ENCODE measurements at regions not wholly inside any gene's neighbourhood (a gene's known extent, or its start where the extent isn't known, plus 50 kb on each side); places are given as distances from the start of the nearest gene placed in this dataset.

- H3K4me1 Mint-ChIP-seq = no peaks in the 10 kb centered on the region
These were observed 994.0 kb upstream of the SEMA6D start for GRCh38 chr15:46723308-46723707.

DNA sequence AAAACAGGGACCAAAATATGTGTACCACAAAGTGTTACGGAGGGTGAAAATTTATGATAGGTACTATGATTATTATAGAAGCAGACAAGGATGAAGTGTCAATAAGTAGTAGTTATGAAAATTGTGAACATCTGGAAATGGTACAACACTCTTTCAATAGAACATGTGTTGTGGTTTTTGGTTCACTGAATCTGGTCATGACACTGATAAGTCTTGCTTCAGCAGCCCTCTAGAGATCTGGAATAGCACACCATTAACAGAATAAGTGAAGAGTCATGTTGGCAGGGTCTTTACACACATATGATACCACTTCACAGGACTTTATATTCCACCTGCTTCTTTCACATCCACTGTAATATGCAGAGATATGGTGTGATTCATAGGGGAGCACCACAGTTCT, 985.2 kb upstream of the SEMA6D start:
- no peaks in the 10 kb centered on the region for H3K27me3 Mint-ChIP-seq
- ChIA-PET POLR2A (ENCODE audit: partially characterized antibody) (no interaction called here), CTCF (ENCODE audit: partially characterized antibody) (no interaction called here)
- no peaks in the 10 kb centered on the region for H3K36me3 ChIP-seq (ENCODE audit: insufficient read depth, low read length)
- H3K36me3 Mint-ChIP-seq = no peaks in the 10 kb centered on the region
- H3K27ac Mint-ChIP-seq = no peak overlapping the region
- DNase-seq = no peak
- no peaks in the 10 kb centered on the region for H3K9me3 ChIP-seq (ENCODE audit: control insufficient read depth in 1 of 2, low read length in 2 of 2)
- no peak overlapping the region for H3K4me3 ChIP-seq (ENCODE audit: low read length in 2 of 2)
- no peaks in the 10 kb centered on the region for H3K27me3 ChIP-seq (ENCODE audit: insufficient read depth, low read length)
- intact Hi-C loops (cut with micrococcal nuclease) = no loop called here
- no peaks in the 10 kb centered on the region for H3K4me1 ChIP-seq (ENCODE audit: insufficient read depth, low read length)
- no peak overlapping the region for H3K4me3 Mint-ChIP-seq
- H3K9me3 Mint-ChIP-seq = peaks cover 5 to 39% (median 20%) of the 10 kb centered on the region in 8 donors
- no peak overlapping the region for H3K27ac ChIP-seq (ENCODE audit: low read depth, low read length)
- H3K4me1 Mint-ChIP-seq = no peaks in the 10 kb centered on the region

More at GRCh38 chr15:46723308-46723707, 994.0 kb upstream of the SEMA6D start:
- no peak overlapping the region for H3K4me3 ChIP-seq (ENCODE audit: low read length in 2 of 2)
- no peaks in the 10 kb centered on the region for H3K9me3 ChIP-seq (ENCODE audit: control insufficient read depth in 1 of 2, low read length in 2 of 2)
- no peaks in the 10 kb centered on the region for H3K4me1 ChIP-seq (ENCODE audit: insufficient read depth, low read length)
- Mint-ChIP-seq H3K27me3 (no peaks in the 10 kb centered on the region), H3K36me3 (no peaks in the 10 kb centered on the region), H3K27ac (no peak overlapping the region), H3K4me3 (no peak overlapping the region), H3K9me3 (peaks cover 3 to 40% (median 21%) of the 10 kb centered on the region in 8 donors)
- intact Hi-C loops (cut with micrococcal nuclease) = no loop called here
- H3K27ac ChIP-seq (ENCODE audit: low read depth, low read length) = no peak overlapping the region
- no peak for DNase-seq
- ChIA-PET CTCF (ENCODE audit: partially characterized antibody) (no interaction called here), POLR2A (ENCODE audit: partially characterized antibody) (no interaction called here)
- H3K36me3 ChIP-seq (ENCODE audit: insufficient read depth, low read length) = no peaks in the 10 kb centered on the region
- H3K27me3 ChIP-seq (ENCODE audit: insufficient read depth, low read length) = no peaks in the 10 kb centered on the region

DNA sequence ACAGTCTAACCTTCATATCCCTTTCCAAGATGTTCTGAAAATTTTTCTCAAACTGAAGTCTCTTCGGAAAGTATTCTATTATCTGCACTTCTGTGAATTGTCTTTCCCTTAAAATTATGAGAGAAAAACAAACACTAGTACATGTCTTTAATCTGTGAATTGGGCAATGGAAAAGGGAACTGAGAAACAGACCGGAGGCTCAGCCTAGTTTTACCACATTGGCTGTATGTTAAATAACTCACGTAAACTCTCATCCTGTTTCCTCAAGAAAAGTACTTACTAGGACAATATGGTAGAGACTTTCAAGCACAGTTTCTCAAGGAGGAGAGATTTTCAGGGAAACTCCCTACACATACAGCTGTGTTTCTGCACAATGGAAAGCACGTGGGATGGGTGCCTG, 982.2 kb upstream of the SEMA6D start:
- POLR2A ChIA-PET (ENCODE audit: partially characterized antibody) = no interaction called here
- H3K36me3 ChIP-seq (ENCODE audit: insufficient read depth, low read length) = no peaks in the 10 kb centered on the region
- CTCF ChIA-PET (ENCODE audit: partially characterized antibody) = no interaction called here
- no peak overlapping the region for H3K27ac Mint-ChIP-seq
- no peak for DNase-seq
- intact Hi-C loops (cut with micrococcal nuclease) = no loop called here
- H3K27me3 ChIP-seq (ENCODE audit: insufficient read depth, low read length) = no peaks in the 10 kb centered on the region
- H3K27me3 Mint-ChIP-seq = no peaks in the 10 kb centered on the region
- peaks cover 0 to 23% (median 6%) of the 10 kb centered on the region in 8 donors for H3K9me3 Mint-ChIP-seq
- no peaks in the 10 kb centered on the region for H3K4me1 ChIP-seq (ENCODE audit: insufficient read depth, low read length)
- H3K27ac ChIP-seq (ENCODE audit: low read depth, low read length) = no peak overlapping the region
- H3K9me3 ChIP-seq (ENCODE audit: control insufficient read depth in 1 of 2, low read length in 2 of 2) = no peaks in the 10 kb centered on the region
- no peak overlapping the region for H3K4me3 ChIP-seq (ENCODE audit: low read length in 2 of 2)
- no peak overlapping the region for H3K4me3 Mint-ChIP-seq
- no peaks in the 10 kb centered on the region for H3K36me3 Mint-ChIP-seq
- no peaks in the 10 kb centered on the region for H3K4me1 Mint-ChIP-seq

DNA sequence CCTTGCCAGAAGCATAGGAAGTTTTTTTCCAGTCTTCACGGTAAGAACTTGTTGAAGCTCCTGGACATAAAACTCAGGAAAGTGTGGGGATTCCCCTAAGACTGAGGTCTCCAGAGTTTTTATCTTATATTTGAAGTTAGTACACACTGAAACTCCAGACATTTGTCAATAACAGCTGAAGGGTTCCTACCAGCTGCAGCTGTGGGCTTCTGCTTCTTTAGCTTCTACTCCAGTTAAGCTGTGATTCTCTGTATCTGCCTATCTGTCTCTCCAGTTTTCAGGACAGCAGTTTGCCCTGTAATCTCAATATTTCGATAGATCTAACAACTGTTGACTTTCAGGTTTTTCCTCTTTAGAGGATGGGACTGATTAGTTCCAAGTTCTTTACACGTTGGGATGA, 966.0 kb upstream of the SEMA6D start:
- Histone ChIP-seq H3K27ac (ENCODE audit: low read depth, low read length) (no peak overlapping the region), H3K36me3 (ENCODE audit: insufficient read depth, low read length) (no peaks in the 10 kb centered on the region), H3K9me3 (ENCODE audit: control insufficient read depth in 1 of 2, low read length in 2 of 2) (peaks cover 0 to 5% of the 10 kb centered on the region in 2 donors), H3K4me3 (ENCODE audit: low read length in 2 of 2) (no peak overlapping the region), H3K4me1 (ENCODE audit: insufficient read depth, low read length) (no peaks in the 10 kb centered on the region), H3K27me3 (ENCODE audit: insufficient read depth, low read length) (no peaks in the 10 kb centered on the region)
- Mint-ChIP-seq H3K4me1 (no peaks in the 10 kb centered on the region), H3K9me3 (peaks cover 2 to 18% (median 10%) of the 10 kb centered on the region in 8 donors), H3K4me3 (no peak overlapping the region), H3K27me3 (no peaks in the 10 kb centered on the region), H3K27ac (no peak overlapping the region), H3K36me3 (no peaks in the 10 kb centered on the region)
- intact Hi-C loops (cut with micrococcal nuclease) = no loop called here
- ChIA-PET CTCF (ENCODE audit: partially characterized antibody) (no interaction called here), POLR2A (ENCODE audit: partially characterized antibody) (no interaction called here)
- no peak for DNase-seq

GRCh38 chr15:46753946-46754345, 963.4 kb upstream of the SEMA6D start:
- H3K4me1 ChIP-seq (ENCODE audit: insufficient read depth, low read length) = no peaks in the 10 kb centered on the region
- Mint-ChIP-seq H3K27me3 (no peaks in the 10 kb centered on the region), H3K27ac (no peak overlapping the region), H3K9me3 (peaks cover 4 to 29% (median 11%) of the 10 kb centered on the region in 8 donors), H3K4me1 (no peaks in the 10 kb centered on the region), H3K4me3 (no peak overlapping the region), H3K36me3 (no peaks in the 10 kb centered on the region)
- no peak overlapping the region for H3K4me3 ChIP-seq (ENCODE audit: low read length in 2 of 2)
- no peak overlapping the region for H3K27ac ChIP-seq (ENCODE audit: low read depth, low read length)
- H3K9me3 ChIP-seq (ENCODE audit: control insufficient read depth in 1 of 2, low read length in 2 of 2) = peaks cover 0 to 5% of the 10 kb centered on the region in 2 donors
- intact Hi-C loops (cut with micrococcal nuclease) = no loop called here
- ChIA-PET POLR2A (ENCODE audit: partially characterized antibody) (no interaction called here), CTCF (ENCODE audit: partially characterized antibody) (no interaction called here)
- no peak for DNase-seq
- no peaks in the 10 kb centered on the region for H3K36me3 ChIP-seq (ENCODE audit: insufficient read depth, low read length)
- H3K27me3 ChIP-seq (ENCODE audit: insufficient read depth, low read length) = no peaks in the 10 kb centered on the region

- POLR2A ChIA-PET (ENCODE audit: partially characterized antibody) = no interaction called here
- Histone ChIP-seq H3K27me3 (ENCODE audit: insufficient read depth, low read length) (no peaks in the 10 kb centered on the region), H3K4me1 (ENCODE audit: insufficient read depth, low read length) (no peaks in the 10 kb centered on the region), H3K27ac (ENCODE audit: low read depth, low read length) (no peak overlapping the region), H3K36me3 (ENCODE audit: insufficient read depth, low read length) (no peaks in the 10 kb centered on the region), H3K9me3 (ENCODE audit: control insufficient read depth in 1 of 2, low read length in 2 of 2) (peaks cover 0 to under 1% of the 10 kb centered on the region in 2 donors), H3K4me3 (ENCODE audit: low read length in 2 of 2) (no peak overlapping the region)
- no peak for DNase-seq
- Mint-ChIP-seq H3K27me3 (no peaks in the 10 kb centered on the region), H3K4me3 (no peak overlapping the region), H3K9me3 (peaks cover 0 to 22% (median 12%) of the 10 kb centered on the region in 8 donors), H3K27ac (no peak overlapping the region), H3K36me3 (no peaks in the 10 kb centered on the region), H3K4me1 (no peaks in the 10 kb centered on the region)
- intact Hi-C loops (cut with micrococcal nuclease) = no loop called here
- CTCF ChIA-PET (ENCODE audit: partially characterized antibody) = no interaction called here
These were observed 954.2 kb upstream of the SEMA6D start for GRCh38 chr15:46763091-46763490.

DNA sequence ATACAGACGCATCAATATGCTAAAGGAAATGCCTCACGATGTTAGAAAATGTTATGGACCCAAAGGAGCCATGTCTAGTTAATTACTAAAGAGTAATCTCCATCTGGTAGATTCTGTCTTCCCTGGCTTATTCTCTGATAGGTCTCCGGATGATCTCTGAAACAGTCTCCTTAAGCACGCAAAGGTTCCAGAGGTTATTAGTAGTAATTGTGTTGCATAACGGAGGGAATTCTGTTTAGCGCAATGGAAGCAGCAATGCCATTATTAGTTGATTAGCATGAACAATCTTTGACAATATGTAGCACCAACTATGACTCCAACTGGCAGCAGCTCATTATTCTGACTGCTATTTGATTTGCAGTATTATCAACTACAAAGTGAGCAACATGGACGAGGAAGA, 952.5 kb upstream of the SEMA6D start:
- H3K27me3 Mint-ChIP-seq = no peaks in the 10 kb centered on the region
- Histone ChIP-seq H3K9me3 (ENCODE audit: control insufficient read depth in 1 of 2, low read length in 2 of 2) (peaks cover 0 to 6% of the 10 kb centered on the region in 2 donors), H3K27me3 (ENCODE audit: insufficient read depth, low read length) (no peaks in the 10 kb centered on the region), H3K4me3 (ENCODE audit: low read length in 2 of 2) (no peak overlapping the region), H3K27ac (ENCODE audit: low read depth, low read length) (no peak overlapping the region), H3K4me1 (ENCODE audit: insufficient read depth, low read length) (no peaks in the 10 kb centered on the region), H3K36me3 (ENCODE audit: insufficient read depth, low read length) (no peaks in the 10 kb centered on the region)
- POLR2A ChIA-PET (ENCODE audit: partially characterized antibody) = no interaction called here
- no peak overlapping the region for H3K4me3 Mint-ChIP-seq
- no peaks in the 10 kb centered on the region for H3K4me1 Mint-ChIP-seq
- no peak overlapping the region for H3K27ac Mint-ChIP-seq
- H3K9me3 Mint-ChIP-seq = peaks cover 2 to 29% (median 20%) of the 10 kb centered on the region in 8 donors
- intact Hi-C loops (cut with micrococcal nuclease) = no loop called here
- DNase-seq = no peak
- H3K36me3 Mint-ChIP-seq = no peaks in the 10 kb centered on the region
- CTCF ChIA-PET (ENCODE audit: partially characterized antibody) = no interaction called here

DNA sequence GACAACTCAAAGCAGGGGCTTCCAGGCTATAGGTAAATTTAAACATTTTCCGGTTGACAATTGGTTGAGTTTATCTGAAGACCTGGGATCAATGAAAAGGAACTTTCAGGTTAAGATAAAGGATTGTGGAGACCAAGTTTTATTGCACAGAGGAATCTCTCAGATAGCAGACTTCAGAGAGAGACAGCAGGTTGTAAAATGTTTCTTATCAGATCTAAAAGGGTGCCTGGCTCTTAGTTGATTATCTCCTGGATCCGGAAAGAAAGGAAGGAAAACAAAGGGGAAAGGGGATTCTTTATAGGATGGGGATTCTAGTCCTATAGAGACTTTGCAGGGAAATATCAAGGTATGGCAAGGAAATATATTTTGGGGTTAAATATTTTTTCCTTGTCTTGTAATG, 951.3 kb upstream of the SEMA6D start:
- no peak for DNase-seq
- H3K27me3 Mint-ChIP-seq = no peaks in the 10 kb centered on the region
- Histone ChIP-seq H3K4me3 (ENCODE audit: low read length in 2 of 2) (no peak overlapping the region), H3K27me3 (ENCODE audit: insufficient read depth, low read length) (no peaks in the 10 kb centered on the region), H3K9me3 (ENCODE audit: control insufficient read depth in 1 of 2, low read length in 2 of 2) (peaks cover 0 to 6% of the 10 kb centered on the region in 2 donors), H3K36me3 (ENCODE audit: insufficient read depth, low read length) (no peaks in the 10 kb centered on the region), H3K27ac (ENCODE audit: low read depth, low read length) (no peak overlapping the region), H3K4me1 (ENCODE audit: insufficient read depth, low read length) (no peaks in the 10 kb centered on the region)
- no peak overlapping the region for H3K27ac Mint-ChIP-seq
- ChIA-PET CTCF (ENCODE audit: partially characterized antibody) (no interaction called here), POLR2A (ENCODE audit: partially characterized antibody) (no interaction called here)
- peaks cover 2 to 36% (median 20%) of the 10 kb centered on the region in 8 donors for H3K9me3 Mint-ChIP-seq
- H3K36me3 Mint-ChIP-seq = no peaks in the 10 kb centered on the region
- no peaks in the 10 kb centered on the region for H3K4me1 Mint-ChIP-seq
- intact Hi-C loops (cut with micrococcal nuclease) = no loop called here
- no peak overlapping the region for H3K4me3 Mint-ChIP-seq
